ENCODE measurements at regions not wholly inside any gene's neighbourhood (a gene's known extent, or its start where the extent isn't known, plus 50 kb on each side); places are given as distances from the start of the nearest gene placed in this dataset.
A peak's percentile ranks its signal among the peaks of the same experiment; 100 is the strongest.
"Not testable (repeated sequence)": the region's sequence is repeated elsewhere in the genome, so short reads cannot be mapped to it uniquely, and the experiment has no call there.

GRCh38 chr4:141346144-141346543 lies 125.4 kb downstream of the ZNF330 start:
- peak; percentile 64 for DNase-seq (ENCODE audit: low spot score)

- no peak for DNase-seq (ENCODE audit: low spot score)
Measured at GRCh38 chr4:141347684-141348083, 127.0 kb downstream of the ZNF330 start.

- DNase-seq (ENCODE audit: low spot score), result no peak
Measured at GRCh38 chr4:141348125-141348524, 127.4 kb downstream of the ZNF330 start.

GRCh38 chr4:141348573-141348972 lies 127.9 kb downstream of the ZNF330 start:
- DNase-seq (ENCODE audit: low spot score), result no peak

GRCh38 chr4:141349236-141349635 lies 128.5 kb downstream of the ZNF330 start:
- no peak for DNase-seq (ENCODE audit: low spot score)

- no peak for DNase-seq (ENCODE audit: low spot score)
Measured at GRCh38 chr4:141350122-141350905, 129.6 kb downstream of the ZNF330 start.

GRCh38 chr4:141352331-141352730 lies 131.6 kb downstream of the ZNF330 start:
- no peak for DNase-seq (ENCODE audit: low spot score)

- no peak for DNase-seq (ENCODE audit: low spot score)
Measured at GRCh38 chr4:141352909-141353525, 132.3 kb downstream of the ZNF330 start.

- DNase-seq (ENCODE audit: low spot score), result no peak
Measured at GRCh38 chr4:141356321-141356962, 135.7 kb downstream of the ZNF330 start.

GRCh38 chr4:141356963-141357335 lies 136.3 kb downstream of the ZNF330 start:
- no peak for DNase-seq (ENCODE audit: low spot score)

- not testable (repeated sequence) for DNase-seq (ENCODE audit: low spot score)
Measured at GRCh38 chr4:141368241-141368640, 147.5 kb downstream of the ZNF330 start.

GRCh38 chr4:141371206-141371605 lies 150.5 kb downstream of the ZNF330 start:
- no peak for DNase-seq (ENCODE audit: low spot score)

GRCh38 chr4:141375855-141376254 lies 155.2 kb downstream of the ZNF330 start:
- no peak for DNase-seq (ENCODE audit: low spot score)

- no peak for DNase-seq (ENCODE audit: low spot score)
Measured at GRCh38 chr4:141376769-141377168, 156.1 kb downstream of the ZNF330 start.

GRCh38 chr4:141387299-141387698 lies 166.6 kb downstream of the ZNF330 start:
- no peak for DNase-seq (ENCODE audit: low spot score)

GRCh38 chr4:141388481-141388880 lies 167.8 kb downstream of the ZNF330 start:
- no peak for DNase-seq (ENCODE audit: low spot score)

GRCh38 chr4:141389649-141390048 lies 169.0 kb downstream of the ZNF330 start:
- peak; percentile 25 for DNase-seq (ENCODE audit: low spot score)

- DNase-seq (ENCODE audit: low spot score), result no peak
Measured at GRCh38 chr4:141390571-141390970, 169.9 kb downstream of the ZNF330 start.

GRCh38 chr4:141391293-141391692 lies 170.6 kb downstream of the ZNF330 start:
- no peak for DNase-seq (ENCODE audit: low spot score)

- DNase-seq (ENCODE audit: low spot score), result no peak
Measured at GRCh38 chr4:141391771-141392170, 171.1 kb downstream of the ZNF330 start.

- DNase-seq (ENCODE audit: low spot score), result no peak
Measured at GRCh38 chr4:141395246-141395830, 174.6 kb downstream of the ZNF330 start.

- DNase-seq (ENCODE audit: low spot score), result no peak
Measured at GRCh38 chr4:141395919-141396318, 175.2 kb downstream of the ZNF330 start.

GRCh38 chr4:141402712-141403111 lies 182.0 kb downstream of the ZNF330 start:
- no peak for DNase-seq (ENCODE audit: low spot score)

Data from D341Med (cell line).